ENCODE measurements at regions not wholly inside any gene's neighbourhood (a gene's known extent, or its start where the extent isn't known, plus 50 kb on each side); places are given as distances from the start of the nearest gene placed in this dataset.
"Not testable (repeated sequence)": the region's sequence is repeated elsewhere in the genome, so short reads cannot be mapped to it uniquely, and the experiment has no call there.

DNA sequence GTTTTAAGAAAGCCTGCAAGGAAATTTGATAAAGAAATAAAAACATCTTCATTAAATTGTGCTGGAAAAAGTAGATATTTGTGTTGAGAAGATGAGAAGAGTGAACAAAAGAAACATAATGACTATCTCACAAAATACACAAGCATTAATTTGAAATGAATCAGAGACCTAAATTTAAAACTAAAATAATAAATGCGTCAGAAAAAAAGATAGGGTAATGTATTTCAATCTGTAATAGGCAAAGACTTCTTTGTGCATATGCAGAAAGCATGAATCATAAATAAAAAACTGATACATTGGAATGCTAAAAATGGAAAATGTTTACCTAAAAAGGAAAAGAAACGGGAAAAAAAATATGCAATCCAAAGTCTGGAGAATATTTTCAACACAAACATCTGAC lies 278.5 kb upstream of the RAI14 start:
- H3K9ac ChIP-seq (ENCODE audit: low read length in 5 of 5); H3K27ac ChIP-seq (ENCODE audit: low read depth, low read length); H3K9me3 ChIP-seq (ENCODE audit: control insufficient read depth in 5 of 5, low read length in 5 of 5); H3K4me3 ChIP-seq (ENCODE audit: low read depth in 1 of 5, low read length in 5 of 5); H3K4me1 ChIP-seq (ENCODE audit: control insufficient read depth in 5 of 5, insufficient read depth in 5 of 5, low read length in 5 of 5); H3K36me3 ChIP-seq (ENCODE audit: control insufficient read depth in 5 of 5, insufficient read depth in 5 of 5, low read length in 5 of 5); H3K27me3 ChIP-seq (ENCODE audit: control insufficient read depth in 5 of 5, insufficient read depth in 4 of 5, low read length in 5 of 5): not testable (repeated sequence)

DNA sequence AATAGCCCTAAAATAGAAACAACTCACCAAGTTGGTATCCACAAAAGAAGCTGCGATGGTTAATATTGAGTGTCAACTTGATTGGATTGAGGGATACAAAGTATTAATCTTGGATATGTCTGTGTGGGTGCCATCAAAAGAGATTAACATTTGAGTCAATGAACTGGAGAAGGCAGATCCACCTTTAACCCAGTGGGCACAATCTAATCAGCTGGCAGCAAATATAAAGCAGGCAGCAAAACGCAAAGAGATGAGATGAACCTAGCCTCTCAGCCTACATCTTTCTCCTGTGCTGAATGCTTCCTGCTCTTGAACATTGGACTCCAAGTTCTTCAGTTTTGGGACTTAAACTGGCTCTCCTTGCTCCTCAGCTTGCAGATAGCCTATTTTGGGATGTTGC lies 277.6 kb upstream of the RAI14 start:
- H3K36me3 ChIP-seq (ENCODE audit: control insufficient read depth in 5 of 5, insufficient read depth in 5 of 5, low read length in 5 of 5); H3K27me3 ChIP-seq (ENCODE audit: control insufficient read depth in 5 of 5, insufficient read depth in 4 of 5, low read length in 5 of 5); H3K4me1 ChIP-seq (ENCODE audit: control insufficient read depth in 5 of 5, insufficient read depth in 5 of 5, low read length in 5 of 5); H3K4me3 ChIP-seq (ENCODE audit: low read depth in 1 of 5, low read length in 5 of 5); H3K27ac ChIP-seq (ENCODE audit: low read depth, low read length); H3K9me3 ChIP-seq (ENCODE audit: control insufficient read depth in 5 of 5, low read length in 5 of 5); H3K9ac ChIP-seq (ENCODE audit: low read length in 5 of 5): not testable (repeated sequence)

DNA sequence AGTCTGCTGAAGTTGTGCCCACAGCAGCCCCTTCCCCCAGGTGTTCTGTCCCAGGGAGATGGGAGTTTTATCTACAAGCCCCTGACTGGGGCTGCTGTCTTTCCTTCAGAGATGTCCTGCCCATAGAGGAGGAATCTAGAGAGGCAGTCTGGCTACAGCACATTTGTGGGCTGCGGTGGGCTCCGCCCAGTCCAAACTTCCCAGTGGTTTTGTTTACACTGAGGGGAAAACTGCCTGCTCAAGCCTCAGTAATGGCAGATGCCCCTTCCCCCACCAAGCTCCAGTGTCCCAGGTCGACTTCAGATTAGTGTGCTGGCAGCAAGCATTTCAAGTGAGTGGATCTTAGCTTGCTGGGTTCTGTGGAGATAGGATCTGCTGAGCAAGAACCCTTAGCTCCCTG lies 267.4 kb upstream of the RAI14 start:
- H3K36me3 ChIP-seq (ENCODE audit: control insufficient read depth in 5 of 5, insufficient read depth in 5 of 5, low read length in 5 of 5); H3K27me3 ChIP-seq (ENCODE audit: control insufficient read depth in 5 of 5, insufficient read depth in 4 of 5, low read length in 5 of 5); H3K4me1 ChIP-seq (ENCODE audit: control insufficient read depth in 5 of 5, insufficient read depth in 5 of 5, low read length in 5 of 5); H3K27ac ChIP-seq (ENCODE audit: low read depth, low read length); H3K4me3 ChIP-seq (ENCODE audit: low read depth in 1 of 5, low read length in 5 of 5); H3K9me3 ChIP-seq (ENCODE audit: control insufficient read depth in 5 of 5, low read length in 5 of 5); H3K9ac ChIP-seq (ENCODE audit: low read length in 5 of 5): not testable (repeated sequence)

DNA sequence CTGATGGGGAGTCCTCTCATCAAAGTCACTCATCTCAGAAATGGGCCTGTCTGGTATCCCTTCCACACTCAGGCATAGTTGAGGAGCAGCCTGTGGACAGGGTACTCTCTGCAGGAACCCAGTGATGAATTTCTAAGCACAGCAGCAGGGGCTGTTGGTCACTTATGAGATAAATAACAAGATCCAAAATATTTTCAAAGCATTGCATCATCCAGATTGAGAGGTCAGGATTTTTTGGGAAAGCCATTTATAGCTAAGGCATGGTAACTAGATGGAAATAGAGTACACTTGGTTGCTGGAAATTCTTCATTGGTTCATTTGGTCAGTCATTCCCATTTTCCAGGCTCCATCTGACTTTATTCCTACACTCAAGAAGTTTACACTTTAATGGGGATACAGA lies 246.8 kb upstream of the RAI14 start:
- no peak overlapping the region for H3K27ac ChIP-seq (ENCODE audit: low read depth, low read length)
- H3K4me1 ChIP-seq (ENCODE audit: control insufficient read depth in 5 of 5, insufficient read depth in 5 of 5, low read length in 5 of 5), result no peaks in the 10 kb centered on the region
- no peak overlapping the region for H3K9ac ChIP-seq (ENCODE audit: low read length in 5 of 5)
- H3K27me3 ChIP-seq (ENCODE audit: control insufficient read depth in 5 of 5, insufficient read depth in 4 of 5, low read length in 5 of 5), result no peaks in the 10 kb centered on the region
- no peaks in the 10 kb centered on the region for H3K9me3 ChIP-seq (ENCODE audit: control insufficient read depth in 5 of 5, low read length in 5 of 5)
- H3K4me3 ChIP-seq (ENCODE audit: low read depth in 1 of 5, low read length in 5 of 5), result no peak overlapping the region
- no peaks in the 10 kb centered on the region for H3K36me3 ChIP-seq (ENCODE audit: control insufficient read depth in 5 of 5, insufficient read depth in 5 of 5, low read length in 5 of 5)

DNA sequence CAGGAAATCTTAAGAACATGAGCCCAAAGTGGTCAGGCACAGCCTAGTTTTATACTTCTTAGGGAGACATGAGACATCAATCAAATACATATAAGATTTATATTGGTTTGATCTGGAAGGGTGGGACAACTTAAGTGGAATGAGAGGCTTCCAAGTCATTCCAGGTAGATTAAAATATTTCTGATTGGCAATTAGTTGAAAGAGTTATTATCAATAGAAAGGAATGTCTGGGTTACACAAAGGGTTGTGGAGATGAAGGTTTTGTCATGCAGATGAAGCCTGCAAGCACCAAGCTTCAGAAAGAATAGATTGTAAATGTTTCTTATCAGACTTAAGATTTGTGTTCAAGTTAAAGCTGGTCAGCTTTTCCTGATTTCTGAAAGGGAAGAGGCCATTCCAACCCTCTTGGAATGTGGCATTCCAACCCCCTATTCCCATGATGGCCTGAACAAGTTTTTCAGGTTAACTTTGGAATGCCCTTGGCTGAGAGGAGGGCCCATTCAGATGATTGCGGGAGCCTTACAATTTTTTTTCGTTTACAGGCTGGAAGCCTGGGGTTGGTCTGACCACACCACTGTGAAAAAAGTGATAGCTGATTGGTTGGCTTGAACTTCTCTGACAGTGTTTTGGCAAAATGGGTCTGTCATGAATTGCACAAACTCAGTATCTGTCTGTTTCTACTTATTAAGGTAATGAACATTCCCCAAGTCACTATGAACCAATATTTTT lies 245.6 kb upstream of the RAI14 start:
- Histone ChIP-seq H3K27me3 (ENCODE audit: control insufficient read depth in 5 of 5, insufficient read depth in 4 of 5, low read length in 5 of 5) (no peaks in the 10 kb centered on the region), H3K9me3 (ENCODE audit: control insufficient read depth in 5 of 5, low read length in 5 of 5) (no peaks in the 10 kb centered on the region), H3K4me1 (ENCODE audit: control insufficient read depth in 5 of 5, insufficient read depth in 5 of 5, low read length in 5 of 5) (no peaks in the 10 kb centered on the region)

DNA sequence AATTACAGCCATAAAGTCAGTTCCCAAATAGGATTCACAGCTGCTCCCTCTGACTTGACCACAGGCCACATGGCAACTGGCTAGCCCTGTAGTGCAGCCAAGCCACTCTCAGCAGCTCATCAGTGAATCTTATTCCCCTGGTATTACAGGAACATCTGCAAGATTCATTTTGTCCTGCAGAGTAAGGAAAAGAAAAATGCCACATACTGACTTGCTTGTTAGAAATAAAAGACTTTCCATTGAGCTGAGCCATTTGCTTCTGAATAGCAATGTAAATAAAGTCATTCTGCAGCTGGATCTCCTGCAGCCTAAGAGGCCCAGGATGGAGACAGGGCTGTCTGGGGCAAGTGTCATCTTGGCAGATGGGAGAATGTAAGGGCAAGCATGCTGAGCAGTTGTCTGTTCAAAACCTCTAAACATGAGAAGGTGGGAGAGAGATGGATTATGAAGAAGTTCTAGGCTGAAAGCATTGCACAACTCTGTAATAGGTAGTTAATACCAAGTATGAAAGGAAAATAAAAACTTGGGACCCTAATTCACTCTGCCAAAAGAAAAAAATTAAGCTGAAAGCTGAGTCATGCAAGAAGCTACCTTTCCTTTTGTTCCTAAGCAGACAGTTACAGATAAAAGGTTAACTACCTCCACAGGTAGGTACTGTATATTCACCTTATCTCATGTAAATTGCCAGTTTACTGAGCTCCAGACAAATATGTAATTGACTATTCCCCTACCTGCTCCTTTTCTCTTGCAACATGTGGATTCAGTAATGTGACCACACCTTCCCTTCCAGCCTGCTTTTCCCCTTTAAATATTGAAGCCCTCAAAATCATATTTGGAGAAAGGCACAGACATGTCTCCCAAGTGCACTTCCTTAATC lies 244.4 kb upstream of the RAI14 start:
- Histone ChIP-seq H3K4me1 (ENCODE audit: control insufficient read depth in 5 of 5, insufficient read depth in 5 of 5, low read length in 5 of 5) (no peaks in the 10 kb centered on the region), H3K4me3 (ENCODE audit: low read depth in 1 of 5, low read length in 5 of 5) (no peak overlapping the region), H3K9ac (ENCODE audit: low read length in 5 of 5) (no peak overlapping the region), H3K27ac (ENCODE audit: low read depth, low read length) (no peak overlapping the region), H3K27me3 (ENCODE audit: control insufficient read depth in 5 of 5, insufficient read depth in 4 of 5, low read length in 5 of 5) (no peaks in the 10 kb centered on the region), H3K36me3 (ENCODE audit: control insufficient read depth in 5 of 5, insufficient read depth in 5 of 5, low read length in 5 of 5) (no peaks in the 10 kb centered on the region), H3K9me3 (ENCODE audit: control insufficient read depth in 5 of 5, low read length in 5 of 5) (no peaks in the 10 kb centered on the region)

More for the DNA sequence above, 245.6 kb upstream of the RAI14 start:
- H3K36me3 ChIP-seq (ENCODE audit: control insufficient read depth in 5 of 5, insufficient read depth in 5 of 5, low read length in 5 of 5), result no peaks in the 10 kb centered on the region
- no peak overlapping the region for H3K4me3 ChIP-seq (ENCODE audit: low read depth in 1 of 5, low read length in 5 of 5)
- no peak overlapping the region for H3K27ac ChIP-seq (ENCODE audit: low read depth, low read length)
- no peak overlapping the region for H3K9ac ChIP-seq (ENCODE audit: low read length in 5 of 5)

DNA sequence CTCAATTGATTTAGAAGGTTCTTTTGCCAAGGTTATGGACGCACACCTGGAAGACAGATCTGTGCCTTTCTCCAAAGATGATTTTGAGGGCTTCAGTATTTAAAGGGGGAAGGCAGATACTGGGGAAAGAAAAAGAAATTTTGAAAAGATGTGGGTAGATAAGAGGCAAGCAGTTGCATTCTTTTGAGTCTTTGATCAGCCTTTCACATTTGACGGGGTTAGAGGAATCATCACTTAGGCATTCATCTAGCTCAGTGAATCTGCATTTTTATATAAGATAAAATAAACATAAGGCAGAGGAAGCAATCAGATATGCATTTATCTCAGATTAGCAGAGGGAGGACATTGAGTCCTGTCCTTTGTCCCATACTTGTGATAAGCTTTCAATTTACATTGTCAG lies 243.4 kb upstream of the RAI14 start:
- Histone ChIP-seq H3K4me1 (ENCODE audit: control insufficient read depth in 5 of 5, insufficient read depth in 5 of 5, low read length in 5 of 5) (no peaks in the 10 kb centered on the region), H3K27me3 (ENCODE audit: control insufficient read depth in 5 of 5, insufficient read depth in 4 of 5, low read length in 5 of 5) (no peaks in the 10 kb centered on the region), H3K4me3 (ENCODE audit: low read depth in 1 of 5, low read length in 5 of 5) (no peak overlapping the region), H3K27ac (ENCODE audit: low read depth, low read length) (no peak overlapping the region), H3K36me3 (ENCODE audit: control insufficient read depth in 5 of 5, insufficient read depth in 5 of 5, low read length in 5 of 5) (no peaks in the 10 kb centered on the region), H3K9ac (ENCODE audit: low read length in 5 of 5) (no peak overlapping the region), H3K9me3 (ENCODE audit: control insufficient read depth in 5 of 5, low read length in 5 of 5) (no peaks in the 10 kb centered on the region)

DNA sequence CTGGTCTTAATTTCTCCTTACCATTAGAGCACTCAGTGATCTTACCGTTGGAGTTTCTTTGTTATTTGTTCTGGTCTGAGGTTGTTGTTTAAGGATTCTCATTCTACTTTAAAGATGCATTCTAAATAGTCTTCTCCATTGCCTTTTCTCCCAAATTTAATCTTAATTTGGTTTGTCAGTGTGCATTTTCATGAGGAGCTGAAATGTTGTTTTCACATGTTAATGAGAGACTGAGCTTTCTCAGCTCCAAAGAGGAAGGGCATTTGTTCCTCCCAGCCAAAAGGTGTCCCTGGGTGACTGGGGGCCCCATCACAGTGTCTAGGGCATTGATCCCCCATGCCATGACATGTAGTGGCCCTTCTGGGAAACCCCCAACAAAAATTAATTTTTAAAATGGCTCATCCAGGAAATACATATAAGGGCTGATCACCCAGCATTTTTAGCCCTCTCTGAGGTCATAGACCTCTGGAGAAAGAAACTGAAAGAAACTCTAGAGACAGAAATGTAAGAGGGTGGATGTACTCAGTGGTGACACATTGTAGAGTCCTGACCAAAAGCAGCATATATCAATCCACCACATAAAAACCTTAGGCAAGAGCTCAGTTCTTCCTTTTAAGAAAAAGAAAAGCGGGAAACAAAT lies 240.4 kb upstream of the RAI14 start:
- Histone ChIP-seq H3K36me3 (ENCODE audit: control insufficient read depth in 5 of 5, insufficient read depth in 5 of 5, low read length in 5 of 5) (no peaks in the 10 kb centered on the region), H3K4me3 (ENCODE audit: low read depth in 1 of 5, low read length in 5 of 5) (no peak overlapping the region), H3K9me3 (ENCODE audit: control insufficient read depth in 5 of 5, low read length in 5 of 5) (peaks cover 0 to 5% (median 0%) of the 10 kb centered on the region in 5 donors), H3K27me3 (ENCODE audit: control insufficient read depth in 5 of 5, insufficient read depth in 4 of 5, low read length in 5 of 5) (no peaks in the 10 kb centered on the region), H3K9ac (ENCODE audit: low read length in 5 of 5) (no peak overlapping the region), H3K4me1 (ENCODE audit: control insufficient read depth in 5 of 5, insufficient read depth in 5 of 5, low read length in 5 of 5) (no peaks in the 10 kb centered on the region), H3K27ac (ENCODE audit: low read depth, low read length) (no peak overlapping the region)

DNA sequence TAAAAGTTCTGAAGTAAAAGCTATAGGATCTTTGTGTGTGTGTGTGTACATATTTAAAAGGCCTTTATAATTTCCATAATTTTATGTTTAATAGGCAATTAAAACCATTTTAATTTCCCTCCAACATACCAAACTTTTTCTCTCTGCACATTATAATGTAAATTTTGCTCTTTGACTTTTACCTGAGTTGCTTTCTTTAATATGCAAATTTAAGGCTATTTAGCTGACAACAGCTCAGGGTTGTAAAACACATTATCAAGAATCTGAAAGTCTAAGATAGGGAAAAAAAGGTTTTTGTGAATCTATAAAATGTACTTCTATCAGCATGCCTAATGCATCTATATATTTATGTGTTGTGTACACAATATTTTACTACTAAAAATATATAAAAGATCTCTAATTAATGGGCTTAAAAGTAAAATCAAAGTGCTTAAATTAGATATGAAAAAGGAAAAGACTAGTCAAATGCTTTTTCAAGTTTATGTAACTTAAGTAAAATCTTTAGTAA lies 239.6 kb upstream of the RAI14 start:
- Histone ChIP-seq H3K9me3 (ENCODE audit: control insufficient read depth in 5 of 5, low read length in 5 of 5) (peaks cover 0 to 5% (median 0%) of the 10 kb centered on the region in 5 donors), H3K4me1 (ENCODE audit: control insufficient read depth in 5 of 5, insufficient read depth in 5 of 5, low read length in 5 of 5) (no peaks in the 10 kb centered on the region), H3K4me3 (ENCODE audit: low read depth in 1 of 5, low read length in 5 of 5) (no peak overlapping the region), H3K27me3 (ENCODE audit: control insufficient read depth in 5 of 5, insufficient read depth in 4 of 5, low read length in 5 of 5) (no peaks in the 10 kb centered on the region), H3K27ac (ENCODE audit: low read depth, low read length) (no peak overlapping the region), H3K9ac (ENCODE audit: low read length in 5 of 5) (no peak overlapping the region), H3K36me3 (ENCODE audit: control insufficient read depth in 5 of 5, insufficient read depth in 5 of 5, low read length in 5 of 5) (no peaks in the 10 kb centered on the region)

DNA sequence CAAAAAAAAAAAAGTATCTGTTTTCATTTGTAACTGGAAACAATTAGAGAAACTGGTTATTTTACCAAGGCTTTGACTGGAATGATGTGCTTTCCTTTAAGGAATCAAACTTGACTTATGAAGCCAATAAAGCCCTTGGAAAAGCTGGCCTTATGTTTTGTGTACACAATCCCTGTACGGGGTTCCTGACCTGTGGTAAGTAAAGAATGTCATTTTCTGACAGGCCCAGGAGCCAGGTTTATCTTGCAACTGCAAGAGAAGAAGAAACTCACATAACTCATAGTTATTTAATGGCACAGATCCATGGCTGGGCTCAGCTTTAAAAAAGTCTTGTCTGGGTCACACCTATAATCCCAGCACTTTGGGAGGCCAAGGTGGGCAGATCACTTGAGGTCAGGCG lies 235.9 kb upstream of the RAI14 start:
- H3K4me3 ChIP-seq (ENCODE audit: low read depth in 1 of 5, low read length in 5 of 5); H3K9ac ChIP-seq (ENCODE audit: low read length in 5 of 5); H3K27me3 ChIP-seq (ENCODE audit: control insufficient read depth in 5 of 5, insufficient read depth in 4 of 5, low read length in 5 of 5); H3K9me3 ChIP-seq (ENCODE audit: control insufficient read depth in 5 of 5, low read length in 5 of 5); H3K36me3 ChIP-seq (ENCODE audit: control insufficient read depth in 5 of 5, insufficient read depth in 5 of 5, low read length in 5 of 5); H3K4me1 ChIP-seq (ENCODE audit: control insufficient read depth in 5 of 5, insufficient read depth in 5 of 5, low read length in 5 of 5); H3K27ac ChIP-seq (ENCODE audit: low read depth, low read length): not testable (repeated sequence)
